Transverse colon (tissue), 4 donors: ENCODE measurements at regions not wholly inside any gene's neighbourhood (a gene's known extent, or its start where the extent isn't known, plus 50 kb on each side); places are given as distances from the start of the nearest gene placed in this dataset.

Experiments used
- DNase-seq: peaks from one replicate; pipeline ENCODE4 v3.0.0-alpha.2; 2019
- H3K27ac ChIP-seq, 4 donors: fragments of 200-600 bp; sonication (generic); 2 replicates each; pipeline ENCODE4 v1.5.1; 2016 to 2018; ENCODE audit warnings: inconsistent platforms in 4 of 4
- H3K27me3 ChIP-seq: fragments of 200-600 bp; sonication (generic); 2 replicates; pipeline ENCODE4 v1.5.1; 2017; ENCODE audit warnings: inconsistent platforms
- H3K36me3 ChIP-seq, 4 donors: fragments of 200-600 bp; sonication (generic); 2 replicates each; pipeline ENCODE4 v1.5.1; 2017 to 2019; ENCODE audit warnings: inconsistent platforms in 4 of 4
- H3K4me1 ChIP-seq, 4 donors: fragments of 200-600 bp; sonication (generic); 2 replicates each; pipeline ENCODE4 v1.5.1; 2017 to 2020; ENCODE audit warnings: inconsistent platforms in 4 of 4
- H3K4me3 ChIP-seq, 4 donors: fragments of 200-600 bp; sonication (generic); 1 replicate in 1 of 4; 2 replicates in 3 of 4; pipeline versions ENCODE4 v1.5.1 to v1.6.1; 2017 to 2019; ENCODE audit warnings: inconsistent platforms in 4 of 4
- H3K9me3 ChIP-seq, 2 donors: fragments of 200-600 bp; sonication (generic); 2 replicates each; pipeline ENCODE4 v1.5.1; 2017 to 2019; ENCODE audit warnings: inconsistent platforms in 2 of 2
- EP300 ChIP-seq: sonication (generic); formaldehyde crosslinking; IDR thresholded peaks from one replicate; pipeline ENCODE4 v1.6.1; 2017; ENCODE audit warnings: antibody characterized with exemption, low read depth
- POLR2A ChIP-seq: fragments of 450-650 bp; IDR thresholded peaks from one replicate; pipeline ENCODE4 v1.6.1; 2016; ENCODE audit warnings: antibody characterized with exemption, mild to moderate bottlenecking, moderate library complexity
- POLR2AphosphoS5 ChIP-seq, 3 donors: sonication (generic); formaldehyde crosslinking; IDR thresholded peaks; one replicate each; pipeline ENCODE4 v1.6.1; 2016; ENCODE audit warnings: antibody characterized with exemption in 3 of 3
- WGBS, 2 donors: methylation state at CpG; one replicate each; pipeline ENCODE4 v1.1.5; 2018; ENCODE audit warnings: low coverage in 1 of 2; 5-methylcytosine and 5-hydroxymethylcytosine counted together
- in situ Hi-C, 4 donors: fragments of 200-750 bp; cut with MboI; loops; one replicate each; pipeline versions ENCODE4 v1.15.0 to v1.15.1; 2017; ENCODE audit warnings: low sequenced_read_pairs in 3 of 4, low pct_ligation_motif_present in 1 of 4, low pct_unique_long_range_greater_than_20kb in 1 of 4
- intact Hi-C: fragments of 100-400 bp; cut with DNase I; formaldehyde crosslinking; loops from one replicate; pipeline ENCODE4 v1.15.1; 2023; ENCODE audit warnings: low total_unique reads
- TF ChIP-seq, protein P1 (sequence below), 5 experiments: fragments of 200-600 bp in 3 of 5; fragments of 450-650 bp in 2 of 5; sonication (generic) in 3 of 5; IDR thresholded peaks; 1 replicate in 2 of 5; 2 replicates in 3 of 5; pipeline ENCODE4 v1.5.1; 2016 to 2017; ENCODE audit warnings: antibody characterized with exemption in 5 of 5, inconsistent platforms in 3 of 5, mild to moderate bottlenecking in 2 of 5, moderate library complexity in 1 of 5

DNA sequence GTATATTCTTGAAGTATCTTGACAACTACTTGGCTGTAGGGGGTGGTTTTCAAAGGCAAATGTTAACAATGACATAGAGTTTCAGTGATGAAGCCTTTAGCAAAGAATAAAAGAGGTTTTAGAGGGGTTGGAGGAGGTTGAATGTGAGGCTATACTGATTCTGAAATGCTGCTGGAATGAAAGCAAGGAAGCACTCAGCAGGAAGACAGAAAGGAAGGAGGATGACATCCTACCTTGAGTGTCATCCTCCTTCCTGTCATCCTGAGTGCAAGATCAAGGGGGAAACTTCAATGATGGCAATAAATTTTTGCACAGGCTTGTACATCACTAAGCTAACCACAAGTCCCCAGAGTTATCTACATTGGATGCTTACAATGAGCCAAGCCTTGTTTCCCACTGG lies 120.5 kb downstream of the APIP start:
- Histone ChIP-seq H3K36me3 (no peaks in the 10 kb centered on the region), H3K9me3 (no peaks in the 10 kb centered on the region), H3K27me3 (no peaks in the 10 kb centered on the region), H3K4me3 (no peak overlapping the region), H3K27ac (no peak overlapping the region), H3K4me1 (peaks cover 0 to 22% (median 8%) of the 10 kb centered on the region in 4 donors)
- intact Hi-C loops = no loop called here
- no peak for DNase-seq
- in situ Hi-C loops = no loop called here
- TF ChIP-seq POLR2AphosphoS5 (IDR thresholded peaks at IDR 0.05) (no peak), EP300 (no peak), POLR2A (no peak)
- TF ChIP-seq, protein P1, sequence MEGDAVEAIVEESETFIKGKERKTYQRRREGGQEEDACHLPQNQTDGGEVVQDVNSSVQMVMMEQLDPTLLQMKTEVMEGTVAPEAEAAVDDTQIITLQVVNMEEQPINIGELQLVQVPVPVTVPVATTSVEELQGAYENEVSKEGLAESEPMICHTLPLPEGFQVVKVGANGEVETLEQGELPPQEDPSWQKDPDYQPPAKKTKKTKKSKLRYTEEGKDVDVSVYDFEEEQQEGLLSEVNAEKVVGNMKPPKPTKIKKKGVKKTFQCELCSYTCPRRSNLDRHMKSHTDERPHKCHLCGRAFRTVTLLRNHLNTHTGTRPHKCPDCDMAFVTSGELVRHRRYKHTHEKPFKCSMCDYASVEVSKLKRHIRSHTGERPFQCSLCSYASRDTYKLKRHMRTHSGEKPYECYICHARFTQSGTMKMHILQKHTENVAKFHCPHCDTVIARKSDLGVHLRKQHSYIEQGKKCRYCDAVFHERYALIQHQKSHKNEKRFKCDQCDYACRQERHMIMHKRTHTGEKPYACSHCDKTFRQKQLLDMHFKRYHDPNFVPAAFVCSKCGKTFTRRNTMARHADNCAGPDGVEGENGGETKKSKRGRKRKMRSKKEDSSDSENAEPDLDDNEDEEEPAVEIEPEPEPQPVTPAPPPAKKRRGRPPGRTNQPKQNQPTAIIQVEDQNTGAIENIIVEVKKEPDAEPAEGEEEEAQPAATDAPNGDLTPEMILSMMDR (IDR thresholded peaks at IDR 0.05) = no peak

DNA sequence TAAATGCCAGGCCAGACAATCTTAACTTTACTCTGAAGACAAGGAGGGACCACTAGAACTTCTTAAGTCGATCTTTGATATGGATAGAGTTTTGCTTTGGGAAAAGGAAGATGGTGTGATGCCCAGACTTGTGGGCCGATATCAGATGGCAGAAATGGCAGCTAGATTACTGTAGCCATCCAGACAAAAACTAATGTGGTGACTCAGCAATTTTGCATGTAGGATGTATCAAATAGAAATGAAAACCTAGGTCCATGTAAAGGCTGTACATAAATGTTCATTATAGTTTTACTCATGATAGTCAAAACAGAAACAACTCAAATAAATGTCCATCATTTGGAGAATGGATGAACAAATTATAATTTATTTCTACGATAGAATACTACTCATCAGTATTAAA lies 121.5 kb downstream of the APIP start:
- TF ChIP-seq, protein P1 (IDR thresholded peaks at IDR 0.05) = no peak
- no peak for TF ChIP-seq EP300
- TF ChIP-seq POLR2A = no peak
- no peak for TF ChIP-seq POLR2AphosphoS5 (IDR thresholded peaks at IDR 0.05)
- no peaks in the 10 kb centered on the region for H3K9me3 ChIP-seq
- 90 to 93% methylated on average over 3 of the region's 3 CpGs for WGBS, 2 donors

DNA sequence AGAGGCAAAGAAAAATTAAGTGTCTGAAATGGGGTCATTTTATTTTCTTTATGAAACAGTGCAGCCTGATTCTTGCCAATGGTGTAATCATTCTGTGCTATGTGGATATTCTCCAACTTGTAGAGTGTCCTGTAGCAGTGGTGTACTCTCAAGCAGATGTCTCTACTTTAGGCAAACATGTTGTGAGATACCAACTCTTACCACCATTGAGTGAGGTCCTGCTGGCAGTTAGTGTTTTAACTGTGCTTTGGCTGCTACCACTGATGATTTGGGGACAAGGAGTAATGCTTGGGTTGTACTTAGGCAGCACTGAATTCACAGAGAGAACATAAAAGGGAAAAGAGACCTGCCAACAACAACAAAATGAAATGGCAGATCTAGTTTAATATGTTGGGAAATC lies 122.5 kb downstream of the APIP start:
- no peak for DNase-seq
- intact Hi-C loops (no loop called here), in situ Hi-C loops (no loop called here)
- Histone ChIP-seq H3K27me3 (no peaks in the 10 kb centered on the region), H3K36me3 (no peaks in the 10 kb centered on the region), H3K4me1 (peaks cover 0 to 24% (median 8%) of the 10 kb centered on the region in 4 donors), H3K27ac (no peak overlapping the region), H3K4me3 (no peak overlapping the region), H3K9me3 (no peaks in the 10 kb centered on the region)
- no peak for TF ChIP-seq POLR2AphosphoS5 (IDR thresholded peaks at IDR 0.05)
- no peak for TF ChIP-seq EP300
- TF ChIP-seq POLR2A = no peak
- TF ChIP-seq, protein P1 (IDR thresholded peaks at IDR 0.05) = no peak

More for the DNA sequence above, 121.5 kb downstream of the APIP start:
- H3K4me3 ChIP-seq = no peak overlapping the region
- in situ Hi-C loops = no loop called here
- no peak for DNase-seq
- H3K27me3 ChIP-seq = no peaks in the 10 kb centered on the region
- no peak overlapping the region for H3K27ac ChIP-seq
- intact Hi-C loops = no loop called here
- no peaks in the 10 kb centered on the region for H3K36me3 ChIP-seq
- peaks cover 0 to 22% (median 8%) of the 10 kb centered on the region in 4 donors for H3K4me1 ChIP-seq

DNA sequence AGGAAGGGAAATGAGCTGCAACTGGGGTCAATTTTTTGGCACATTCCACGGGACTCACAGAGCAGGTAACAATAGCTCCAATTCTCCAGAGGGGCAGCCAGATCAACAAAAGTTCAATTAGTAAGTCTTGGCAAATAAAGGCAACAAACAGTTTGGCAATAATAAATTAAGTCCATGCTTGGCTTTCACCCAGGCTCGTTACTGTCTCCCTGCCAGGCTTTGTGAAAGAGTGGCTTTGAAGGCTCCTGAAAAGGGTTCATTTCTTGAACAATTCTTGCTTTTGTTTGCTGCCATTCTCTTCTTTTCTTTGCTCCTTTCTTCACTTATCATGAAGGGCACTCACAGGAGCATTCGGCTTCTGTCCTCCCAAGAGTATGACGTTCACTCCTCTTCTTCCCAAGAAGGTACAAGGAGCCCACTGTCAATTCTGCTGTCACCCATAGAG lies 123.3 kb downstream of the APIP start:
- Histone ChIP-seq H3K4me1 (peaks cover 0 to 24% (median 8%) of the 10 kb centered on the region in 4 donors), H3K9me3 (no peaks in the 10 kb centered on the region), H3K27ac (peak overlapping the region in 1 of 4 donors; percentile 17), H3K27me3 (no peaks in the 10 kb centered on the region), H3K4me3 (no peak overlapping the region), H3K36me3 (no peaks in the 10 kb centered on the region)
- TF ChIP-seq POLR2A (no peak), EP300 (no peak), POLR2AphosphoS5 (IDR thresholded peaks at IDR 0.05) (no peak)
- TF ChIP-seq, protein P1 (IDR thresholded peaks at IDR 0.05) = no peak
- DNase-seq = no peak
- 44 to 56% methylated on average over 4 of the region's 4 CpGs for WGBS, 2 donors
- intact Hi-C loops (no loop called here), in situ Hi-C loops (no loop called here)
